Endothelial cell of umbilical vein (primary cell): ENCODE measurements at regions not wholly inside any gene's neighbourhood (a gene's known extent, or its start where the extent isn't known, plus 50 kb on each side); places are given as distances from the start of the nearest gene placed in this dataset.
"Not testable (repeated sequence)": the region's sequence is repeated elsewhere in the genome, so short reads cannot be mapped to it uniquely, and the experiment has no call there.

ENCODE experiments used
- JUN ChIP-seq: IDR thresholded peaks from 2 replicates; pipeline ENCODE4 v1.6.1; 2011; ENCODE audit warnings: borderline replicate concordance, low read depth; ENCODE audit not compliant: insufficient read length, insufficient read depth
- POLR2A ChIP-seq: IDR thresholded peaks from 2 replicates; pipeline ENCODE4 v1.6.1; 2012; ENCODE audit warnings: low read depth, mild to moderate bottlenecking, control low read depth, low read length
- POLR2AphosphoS5 ChIP-seq: IDR thresholded peaks from 2 replicates; pipeline ENCODE4 v1.6.1; 2012; ENCODE audit warnings: low read depth, mild to moderate bottlenecking, control low read depth, low read length, moderate library complexity; ENCODE audit not compliant: insufficient read depth
- TF ChIP-seq, protein P1 (sequence below), 2 donors: IDR thresholded peaks; 1 replicate in 1 of 2; 2 replicates in 1 of 2; pipeline ENCODE4 v1.5.1; 2011; ENCODE audit warnings: low read length in 2 of 2, mild to moderate bottlenecking in 2 of 2, moderate library complexity in 2 of 2, control low read depth in 1 of 2, inconsistent platforms in 1 of 2, low read depth in 1 of 2; ENCODE audit not compliant: insufficient read depth in 1 of 2; ENCODE audit errors: extremely low read depth in 1 of 2

DNA sequence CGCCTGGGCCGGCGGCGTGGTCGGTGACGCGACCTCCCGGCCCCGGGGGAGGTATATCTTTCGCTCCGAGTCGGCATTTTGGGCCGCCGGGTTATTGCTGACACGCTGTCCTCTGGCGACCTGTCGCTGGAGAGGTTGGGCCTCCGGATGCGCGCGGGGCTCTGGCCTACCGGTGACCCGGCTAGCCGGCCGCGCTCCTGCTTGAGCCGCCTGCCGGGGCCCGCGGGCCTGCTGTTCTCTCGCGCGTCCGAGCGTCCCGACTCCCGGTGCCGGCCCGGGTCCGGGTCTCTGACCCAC is 2315.5 kb upstream of the TPTE start:
- TF ChIP-seq, protein P1, sequence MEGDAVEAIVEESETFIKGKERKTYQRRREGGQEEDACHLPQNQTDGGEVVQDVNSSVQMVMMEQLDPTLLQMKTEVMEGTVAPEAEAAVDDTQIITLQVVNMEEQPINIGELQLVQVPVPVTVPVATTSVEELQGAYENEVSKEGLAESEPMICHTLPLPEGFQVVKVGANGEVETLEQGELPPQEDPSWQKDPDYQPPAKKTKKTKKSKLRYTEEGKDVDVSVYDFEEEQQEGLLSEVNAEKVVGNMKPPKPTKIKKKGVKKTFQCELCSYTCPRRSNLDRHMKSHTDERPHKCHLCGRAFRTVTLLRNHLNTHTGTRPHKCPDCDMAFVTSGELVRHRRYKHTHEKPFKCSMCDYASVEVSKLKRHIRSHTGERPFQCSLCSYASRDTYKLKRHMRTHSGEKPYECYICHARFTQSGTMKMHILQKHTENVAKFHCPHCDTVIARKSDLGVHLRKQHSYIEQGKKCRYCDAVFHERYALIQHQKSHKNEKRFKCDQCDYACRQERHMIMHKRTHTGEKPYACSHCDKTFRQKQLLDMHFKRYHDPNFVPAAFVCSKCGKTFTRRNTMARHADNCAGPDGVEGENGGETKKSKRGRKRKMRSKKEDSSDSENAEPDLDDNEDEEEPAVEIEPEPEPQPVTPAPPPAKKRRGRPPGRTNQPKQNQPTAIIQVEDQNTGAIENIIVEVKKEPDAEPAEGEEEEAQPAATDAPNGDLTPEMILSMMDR (IDR thresholded peaks at IDR 0.05; ENCODE audit: extremely low read depth in 1 of 2, insufficient read depth in 1 of 2, low read depth in 1 of 2, low read length in 2 of 2), result not testable (repeated sequence)
- not testable (repeated sequence) for TF ChIP-seq JUN, POLR2AphosphoS5, POLR2A
